HCT116 (cell line): ENCODE measurements at regions not wholly inside any gene's neighbourhood (a gene's known extent, or its start where the extent isn't known, plus 50 kb on each side); places are given as distances from the start of the nearest gene placed in this dataset.

Experiments
- ATAC-seq: fragments of 200-7000 bp; cut with Tn5 transposase; 2 replicates; pipeline ENCODE4 v1.9.1; 2020; ENCODE audit warnings: mild to moderate bottlenecking, moderate library complexity
- BruUV-seq: library from RNA; stranded (reverse); fragments of 400-500 nt; replicated peaks from 2 replicates; lab custom pipeline; 2021; lab: Mats Ljungman, UMichigan
- CTCF ChIA-PET: fragments of 300-600 bp; sonication (Branson Sonifier 250); formaldehyde crosslinking; loops from one replicate; lab custom pipeline; 2021; ENCODE audit warnings: antibody characterized with exemption; lab: Charles Lee
- POLR2A ChIA-PET: fragments of 300-600, 350-600 bp; sonication (Branson Sonifier 250); formaldehyde crosslinking; loops from one replicate; lab custom pipeline; 2021; ENCODE audit warnings: antibody characterized with exemption; lab: Charles Lee
- RAD21 ChIA-PET, 2 experiments: fragments of 300-600 bp; sonication (Branson Sonifier 250); formaldehyde crosslinking; loops; one replicate each; lab custom pipeline; 2023; ENCODE audit warnings: low total read pairs in 2 of 2; ENCODE audit not compliant: uncharacterized antibody in 2 of 2, unreplicated experiment in 2 of 2, low non-redundant PET in 1 of 2; lab: Charles Lee
- DNase-seq: peaks from one replicate; pipeline ENCODE4 v3.0.0-alpha.2; 2010; ENCODE audit warnings: low read depth, low spot score
- H2AFZ ChIP-seq: fragments of 200-600 bp; shearing (Covaris generic), sonication (generic); 2 replicates; pipeline ENCODE4 v1.6.1; 2017; ENCODE audit warnings: low read depth, mixed run types, mixed read lengths, antibody characterized with exemption, low read length; ENCODE audit not compliant: poor library complexity, severe bottlenecking
- H3K27ac ChIP-seq: 2 replicates; pipeline ENCODE4 v1.5.1; 2012; ENCODE audit warnings: low read depth, low read length
- H3K27me3 ChIP-seq: fragments of 200-600 bp; sonication (generic); 2 replicates; pipeline ENCODE4 v1.6.1; 2016; ENCODE audit warnings: mixed run types, low read length, mixed read lengths; ENCODE audit not compliant: insufficient read depth
- H3K36me3 ChIP-seq, 2 experiments: fragments of 200-500 bp in 1 of 2; fragments of 200-600 bp in 1 of 2; sonication (Bioruptor generic) in 1 of 2; sonication (generic) in 1 of 2; 2 replicates each; pipeline versions ENCODE4 v1.5.1 to v1.6.1; 2014 to 2016; ENCODE audit warnings: low read length in 2 of 2, inconsistent platforms in 1 of 2, mixed read lengths in 1 of 2, mixed run types in 1 of 2; ENCODE audit not compliant: insufficient read depth in 2 of 2, control insufficient read depth in 1 of 2
- H3K4me1 ChIP-seq, 2 experiments: fragments of 200-600 bp in 1 of 2; sonication (generic) in 1 of 2; 2 replicates each; pipeline versions ENCODE4 v1.5.1 to v1.6.1; 2012 to 2017; ENCODE audit warnings: low read length in 2 of 2, inconsistent platforms in 1 of 2, mild to moderate bottlenecking in 1 of 2, mixed read lengths in 1 of 2, mixed run types in 1 of 2, moderate library complexity in 1 of 2; ENCODE audit not compliant: insufficient read depth in 2 of 2, control insufficient read depth in 1 of 2
- H3K4me2 ChIP-seq: fragments of 200-600 bp; sonication (generic); 2 replicates; pipeline ENCODE4 v1.6.1; 2017; ENCODE audit warnings: mixed run types, low read length, mixed read lengths
- H3K4me3 ChIP-seq, 2 experiments: fragments of 200-600 bp in 1 of 2; sonication (generic) in 1 of 2; replicated peaks in 1 of 2; 2 replicates each; pipeline ENCODE4 v1.5.1; 2011 to 2016; ENCODE audit warnings: low read length in 2 of 2, control low read depth in 1 of 2, low read depth in 1 of 2, mild to moderate bottlenecking in 1 of 2, mixed read lengths in 1 of 2, mixed run types in 1 of 2
- H3K79me2 ChIP-seq: fragments of 200-600 bp; sonication (generic); 2 replicates; pipeline ENCODE4 v1.6.1; 2017; ENCODE audit warnings: mild to moderate bottlenecking, mixed run types, low read length, moderate library complexity, mixed read lengths; ENCODE audit not compliant: insufficient read depth
- H3K9ac ChIP-seq: fragments of 200-600 bp; sonication (generic); 2 replicates; pipeline ENCODE4 v1.6.1; 2016; ENCODE audit warnings: low read length, mixed read lengths
- H3K9me2 ChIP-seq: fragments of 200-600 bp; sonication (generic), shearing (Covaris generic); 2 replicates; pipeline ENCODE4 v1.6.1; 2017; ENCODE audit warnings: mixed run types, mild to moderate bottlenecking, moderate library complexity; ENCODE audit not compliant: insufficient read depth
- H3K9me3 ChIP-seq, 2 experiments: fragments of 200-500 bp in 1 of 2; fragments of 200-600 bp in 1 of 2; sonication (Bioruptor generic) in 1 of 2; sonication (generic) in 1 of 2; 2 replicates each; pipeline ENCODE4 v1.6.1; 2014 to 2017; ENCODE audit warnings: low read length in 2 of 2, mixed read lengths in 2 of 2, inconsistent platforms in 1 of 2, low read depth in 1 of 2, mild to moderate bottlenecking in 1 of 2, mixed run types in 1 of 2, moderate library complexity in 1 of 2; ENCODE audit not compliant: control insufficient read depth in 1 of 2, insufficient read depth in 1 of 2
- H4K20me1 ChIP-seq: fragments of 200-600 bp; sonication (generic), shearing (Covaris generic); 2 replicates; pipeline ENCODE4 v1.6.1; 2017; ENCODE audit warnings: mixed run types, mild to moderate bottlenecking, moderate library complexity; ENCODE audit not compliant: insufficient read depth
- ATF3 ChIP-seq: IDR thresholded peaks from 2 replicates; pipeline ENCODE4 v1.6.1; 2012
- CBX3 ChIP-seq: IDR thresholded peaks from 2 replicates; pipeline ENCODE4 v1.6.1; 2012; ENCODE audit warnings: low read depth
- CEBPB ChIP-seq: IDR thresholded peaks from 2 replicates; pipeline ENCODE4 v1.6.1; 2012; ENCODE audit warnings: low read depth
- CTCF ChIP-seq, 3 experiments: fragments of 200-600 bp in 1 of 3; sonication (generic) in 1 of 3; IDR thresholded peaks in 2 of 3; conservative IDR thresholded peaks in 1 of 3; 2 replicates each; pipeline ENCODE4 v1.5.1; 2012 to 2017; ENCODE audit warnings: low read depth in 2 of 3, low read length in 2 of 3, antibody characterized with exemption in 1 of 3, borderline replicate concordance in 1 of 3, control low read depth in 1 of 3, mild to moderate bottlenecking in 1 of 3, mixed read lengths in 1 of 3, mixed run types in 1 of 3, moderate library complexity in 1 of 3; ENCODE audit not compliant: insufficient read depth in 1 of 3
- EGR1 ChIP-seq: IDR thresholded peaks from 2 replicates; pipeline ENCODE4 v1.6.1; 2012; ENCODE audit warnings: low read depth
- EZH2phosphoT487 ChIP-seq: fragments of 200-600 bp; IDR thresholded peaks from 2 replicates; pipeline ENCODE4 v1.6.1; 2018; ENCODE audit warnings: antibody characterized with exemption, borderline replicate concordance
- JUND ChIP-seq: IDR thresholded peaks from 2 replicates; pipeline ENCODE4 v1.6.1; 2012
- RAD21 ChIP-seq: IDR thresholded peaks from 2 replicates; pipeline ENCODE4 v1.6.1; 2012; ENCODE audit warnings: low read depth, mild to moderate bottlenecking
- REST ChIP-seq: IDR thresholded peaks from 2 replicates; pipeline ENCODE4 v1.6.1; 2012; ENCODE audit warnings: low read depth
- SIN3A ChIP-seq: IDR thresholded peaks from 2 replicates; pipeline ENCODE4 v1.6.1; 2012; ENCODE audit warnings: low read depth
- SP1 ChIP-seq: IDR thresholded peaks from 2 replicates; pipeline ENCODE4 v1.6.1; 2012; ENCODE audit warnings: low read depth
- SRF ChIP-seq: IDR thresholded peaks from 2 replicates; pipeline ENCODE4 v1.6.1; 2012; ENCODE audit warnings: low read depth
- TCF7L2 ChIP-seq: IDR thresholded peaks from 2 replicates; pipeline ENCODE4 v1.7.0; 2011; ENCODE audit warnings: borderline replicate concordance, inconsistent platforms; ENCODE audit not compliant: insufficient read depth, insufficient read length; ENCODE audit errors: extremely low read depth
- ZFX ChIP-seq: fragments of 450-650 bp; IDR thresholded peaks from 2 replicates; pipeline ENCODE4 v1.6.1; 2017
- ZNF274 ChIP-seq: fragments of 200-500 bp; sonication (Bioruptor generic); IDR thresholded peaks from 2 replicates; pipeline ENCODE4 v1.6.1; 2014; ENCODE audit warnings: mild to moderate bottlenecking, low read depth, low read length, inconsistent platforms
- intact Hi-C: fragments of 100-400 bp; cut with micrococcal nuclease; formaldehyde crosslinking; loops from 2 replicates; pipeline ENCODE4 v1.10.0; 2022

- TF ChIP-seq CTCF (IDR thresholded peaks at IDR 0.05 in 2 of 3, conservative IDR thresholded peaks at IDR 0.05 in 1 of 3; ENCODE audit: borderline replicate concordance in 1 of 3, insufficient read depth in 1 of 3, low read depth in 2 of 3, low read length in 2 of 3) (no peak), EZH2phosphoT487 (no peak), EGR1 (no peak), TCF7L2 (no peak)
Measured at GRCh38 chr4:54484383-54484782, 173.4 kb upstream of the KIT start (continued).

- no peaks in the 10 kb centered on the region for H3K79me2 ChIP-seq
- H3K9me3 ChIP-seq = no peaks in the 10 kb centered on the region
- RAD21 ChIA-PET = no interaction called here
- no peaks in the 10 kb centered on the region for H4K20me1 ChIP-seq
- H3K9ac ChIP-seq = no peak overlapping the region
- H3K4me2 ChIP-seq = no peak overlapping the region
- no TSS peak for BruUV-seq
- ATAC-seq = no peak
- CTCF ChIA-PET = no interaction called here
- no peaks in the 10 kb centered on the region for H3K9me2 ChIP-seq
- H3K27ac ChIP-seq = no peak overlapping the region
- DNase-seq = no peak
- intact Hi-C loops = no loop called here
- POLR2A ChIA-PET = no interaction called here
- H3K36me3 ChIP-seq = no peaks in the 10 kb centered on the region
- H3K4me1 ChIP-seq = no peaks in the 10 kb centered on the region
- H2AFZ ChIP-seq = no peak overlapping the region
- no peaks in the 10 kb centered on the region for H3K27me3 ChIP-seq
- no peak overlapping the region for H3K4me3 ChIP-seq
- TF ChIP-seq SP1 (no peak), CBX3 (no peak), ZNF274 (no peak), ATF3 (no peak), CTCF (IDR thresholded peaks at IDR 0.05 in 2 of 3, conservative IDR thresholded peaks at IDR 0.05 in 1 of 3; ENCODE audit: borderline replicate concordance in 1 of 3, insufficient read depth in 1 of 3, low read depth in 2 of 3, low read length in 2 of 3) (no peak), SRF (no peak), CEBPB (no peak), ZFX (no peak), JUND (no peak), REST (no peak), SIN3A (no peak), RAD21 (no peak), TCF7L2 (no peak)
Measured at GRCh38 chr4:54487491-54487890, 170.3 kb upstream of the KIT start.
